Activated CD8-positive, alpha-beta T cell treated with anti-CD3 and anti-CD28 coated beads for 36 hours (primary cell): ENCODE measurements at regions not wholly inside any gene's neighbourhood (a gene's known extent, or its start where the extent isn't known, plus 50 kb on each side); places are given as distances from the start of the nearest gene placed in this dataset.

Experiments used
- ATAC-seq: fragments of 200-7000 bp; cut with Tn5 transposase; one replicate; pipeline ENCODE4 v1.10.0; 2021; ENCODE audit warnings: mild to moderate bottlenecking, moderate library complexity
- CTCF ChIA-PET: fragments of 350-600 bp; sonication (Branson Sonifier 250); formaldehyde crosslinking; loops from one replicate; lab custom pipeline; 2021; ENCODE audit warnings: antibody characterized with exemption; lab: Charles Lee
- POLR2A ChIA-PET: fragments of 350-600 bp; sonication (Branson Sonifier 250); formaldehyde crosslinking; loops from one replicate; lab custom pipeline; 2021; ENCODE audit warnings: antibody characterized with exemption; lab: Charles Lee
- DNase-seq: peaks from one replicate; pipeline ENCODE4 v3.0.0-alpha.2; 2020
- H3K27ac Mint-ChIP-seq: one replicate; pipeline ENCODE4 v1.8.0; 2021; ENCODE audit warnings: mild to moderate bottlenecking, mixed read lengths
- H3K27me3 Mint-ChIP-seq: one replicate; pipeline ENCODE4 v1.8.0; 2021; ENCODE audit warnings: mixed read lengths
- H3K36me3 Mint-ChIP-seq: one replicate; pipeline ENCODE4 v1.8.0; 2021; ENCODE audit warnings: low read depth, mixed read lengths
- H3K4me1 Mint-ChIP-seq: one replicate; pipeline ENCODE4 v1.8.0; 2021; ENCODE audit warnings: low read depth, mixed read lengths
- H3K4me3 Mint-ChIP-seq: one replicate; pipeline ENCODE4 v1.8.0; 2021; ENCODE audit warnings: mild to moderate bottlenecking, moderate library complexity, mixed read lengths
- H3K9me3 Mint-ChIP-seq: one replicate; pipeline ENCODE4 v1.8.0; 2021; ENCODE audit warnings: mixed read lengths
- intact Hi-C: fragments of 100-400 bp; cut with micrococcal nuclease; formaldehyde crosslinking; loops from one replicate; pipeline ENCODE4 v1.10.0; 2022
- TF ChIP-seq, protein P1 (sequence below): fragments of 200-600 bp; IDR thresholded peaks from one replicate; pipeline ENCODE4 v1.8.0; 2022; ENCODE audit warnings: antibody characterized with exemption, mild to moderate bottlenecking

DNA sequence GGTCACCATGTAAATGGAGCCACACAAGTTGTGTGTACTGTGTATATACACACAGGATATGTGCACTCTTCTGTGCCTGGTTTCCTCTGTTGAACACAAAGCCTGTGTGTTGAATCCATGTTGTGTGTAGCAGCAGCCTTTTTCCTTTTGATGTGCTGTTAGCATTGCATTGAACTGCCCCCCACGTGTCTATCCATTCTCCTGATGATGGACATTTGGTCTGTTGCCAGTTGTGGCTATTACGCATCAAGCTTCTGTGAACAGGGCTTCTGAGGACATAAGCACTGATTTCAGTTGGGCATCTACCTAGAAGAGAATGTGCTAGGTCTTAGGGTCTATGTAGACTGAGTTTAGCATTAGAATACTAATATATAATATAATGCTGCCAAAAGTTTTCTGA, 77.4 kb downstream of the LSM3 start:
- TF ChIP-seq, protein P1, sequence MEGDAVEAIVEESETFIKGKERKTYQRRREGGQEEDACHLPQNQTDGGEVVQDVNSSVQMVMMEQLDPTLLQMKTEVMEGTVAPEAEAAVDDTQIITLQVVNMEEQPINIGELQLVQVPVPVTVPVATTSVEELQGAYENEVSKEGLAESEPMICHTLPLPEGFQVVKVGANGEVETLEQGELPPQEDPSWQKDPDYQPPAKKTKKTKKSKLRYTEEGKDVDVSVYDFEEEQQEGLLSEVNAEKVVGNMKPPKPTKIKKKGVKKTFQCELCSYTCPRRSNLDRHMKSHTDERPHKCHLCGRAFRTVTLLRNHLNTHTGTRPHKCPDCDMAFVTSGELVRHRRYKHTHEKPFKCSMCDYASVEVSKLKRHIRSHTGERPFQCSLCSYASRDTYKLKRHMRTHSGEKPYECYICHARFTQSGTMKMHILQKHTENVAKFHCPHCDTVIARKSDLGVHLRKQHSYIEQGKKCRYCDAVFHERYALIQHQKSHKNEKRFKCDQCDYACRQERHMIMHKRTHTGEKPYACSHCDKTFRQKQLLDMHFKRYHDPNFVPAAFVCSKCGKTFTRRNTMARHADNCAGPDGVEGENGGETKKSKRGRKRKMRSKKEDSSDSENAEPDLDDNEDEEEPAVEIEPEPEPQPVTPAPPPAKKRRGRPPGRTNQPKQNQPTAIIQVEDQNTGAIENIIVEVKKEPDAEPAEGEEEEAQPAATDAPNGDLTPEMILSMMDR = no peak
- no peaks in the 10 kb centered on the region for H3K4me1 Mint-ChIP-seq
- intact Hi-C loops = no loop called here
- DNase-seq = no peak
- H3K27ac Mint-ChIP-seq = no peak overlapping the region
- no peaks in the 10 kb centered on the region for H3K36me3 Mint-ChIP-seq
- ChIA-PET CTCF (interaction anchor here (1.1 kb wide), 1 partner anchor 212 kb away, joined by 3 read pairs; no protein-coding TSS in a partner anchor), POLR2A (no interaction called here)
- no peaks in the 10 kb centered on the region for H3K27me3 Mint-ChIP-seq
- no peak for ATAC-seq
- H3K9me3 Mint-ChIP-seq = no peaks in the 10 kb centered on the region
- no peak overlapping the region for H3K4me3 Mint-ChIP-seq

DNA sequence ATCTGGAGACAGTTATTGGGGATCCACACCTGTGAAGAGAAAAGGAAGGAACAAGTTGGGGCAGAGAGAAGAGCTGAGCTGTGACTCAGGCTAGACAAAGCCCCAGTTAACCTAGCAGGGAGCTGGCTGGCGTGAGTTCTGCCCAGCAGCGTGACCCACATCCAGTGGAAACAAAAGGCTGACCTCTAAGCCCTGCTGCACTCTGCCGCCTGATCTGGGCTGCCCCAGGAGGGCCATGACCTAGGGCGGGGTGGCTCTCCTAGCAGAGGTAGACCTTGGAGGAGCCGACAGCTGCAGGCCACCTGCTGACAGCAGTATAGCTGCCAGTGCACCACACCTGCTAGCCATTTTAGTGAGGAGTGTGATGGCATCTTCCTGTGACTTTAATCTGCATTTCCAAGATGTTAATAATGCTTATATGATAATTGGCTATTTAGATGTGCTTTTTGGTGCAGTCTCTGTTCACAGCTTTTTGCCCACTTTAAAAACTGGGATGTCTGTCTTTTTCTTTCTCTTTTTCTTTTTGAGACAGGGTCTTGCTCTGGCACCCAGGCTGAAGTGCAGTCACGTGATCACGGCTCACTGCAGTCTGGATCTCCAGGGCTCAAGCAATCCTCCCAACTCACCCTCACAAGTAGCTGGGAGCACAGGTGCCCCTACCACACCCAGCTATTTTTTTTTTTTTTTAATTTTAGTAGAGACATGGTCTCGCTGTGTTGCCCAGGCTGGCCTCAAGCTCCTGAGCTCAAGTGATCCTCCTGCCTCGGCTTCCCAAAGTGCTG, 78.1 kb downstream of the LSM3 start:
- no peak overlapping the region for H3K4me3 Mint-ChIP-seq
- intact Hi-C loops = no loop called here
- ChIA-PET CTCF (interaction anchor here (0.7 to 1.9 kb wide), 4 partner anchors 9 to 212 kb away, joined by 3 to 5 read pairs (median 3); no protein-coding TSS in a partner anchor), POLR2A (no interaction called here)
- TF ChIP-seq, protein P1 = no peak
- no peak overlapping the region for H3K27ac Mint-ChIP-seq
- ATAC-seq = no peak
- H3K4me1 Mint-ChIP-seq = no peaks in the 10 kb centered on the region
- H3K9me3 Mint-ChIP-seq = no peaks in the 10 kb centered on the region
- no peaks in the 10 kb centered on the region for H3K27me3 Mint-ChIP-seq
- no peaks in the 10 kb centered on the region for H3K36me3 Mint-ChIP-seq
- no peak for DNase-seq

DNA sequence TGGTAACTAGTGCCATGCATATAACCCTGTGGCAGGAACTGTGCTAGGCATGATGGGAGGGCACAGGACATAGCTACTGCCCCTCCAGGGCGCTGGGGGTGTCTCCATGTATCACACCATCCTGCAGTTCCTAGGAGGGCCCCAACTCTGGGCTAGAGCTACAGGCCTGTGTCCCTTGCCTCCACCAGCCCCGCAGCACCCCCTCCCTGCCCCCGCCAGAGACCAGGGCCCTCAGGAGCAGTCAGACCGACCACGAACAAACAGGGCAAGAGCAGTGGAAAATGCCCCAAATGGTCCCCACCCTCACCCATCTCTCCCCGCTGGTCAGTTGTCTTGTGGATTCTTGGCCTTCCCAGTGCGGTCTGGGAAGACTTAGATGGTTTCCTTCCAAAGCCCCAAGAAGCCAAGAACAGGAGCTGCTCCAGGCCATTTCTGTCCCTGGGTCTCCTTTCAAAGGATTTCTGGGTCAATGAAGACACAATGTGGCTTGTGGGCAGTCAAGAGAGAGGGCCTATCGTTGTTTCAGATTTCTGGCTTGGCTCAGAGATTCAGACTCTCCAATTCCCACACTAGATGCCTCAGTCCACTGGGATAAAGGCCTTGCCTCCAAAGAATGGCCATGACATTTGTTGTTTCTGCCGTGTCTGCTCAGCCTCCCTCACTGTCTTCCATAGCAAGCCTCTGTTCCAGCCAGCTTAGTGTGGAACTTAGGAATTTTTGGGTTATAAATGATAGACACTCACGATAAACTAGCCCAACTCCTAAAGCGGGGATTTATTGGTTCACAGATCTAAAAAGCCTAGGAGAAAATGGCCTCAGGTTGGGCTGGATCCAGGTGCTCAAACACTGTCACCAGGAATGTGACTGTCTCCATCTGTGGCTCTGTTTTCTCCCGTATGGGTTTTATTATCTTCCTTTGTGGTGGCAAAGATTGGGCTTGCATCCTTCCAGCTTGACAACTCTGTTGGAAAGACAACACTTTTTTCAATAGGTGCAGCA, 80.6 kb downstream of the LSM3 start:
- DNase-seq (no peak), ATAC-seq (no peak)
- no peaks in the 10 kb centered on the region for H3K9me3 Mint-ChIP-seq
- no peaks in the 10 kb centered on the region for H3K36me3 Mint-ChIP-seq
- no peaks in the 10 kb centered on the region for H3K4me1 Mint-ChIP-seq
- TF ChIP-seq, protein P1 = no peak
- intact Hi-C loops = no loop called here
- no peaks in the 10 kb centered on the region for H3K27me3 Mint-ChIP-seq
- POLR2A ChIA-PET = interaction anchor here (0.5 kb wide), 1 partner anchor 80 kb away, joined by 3 read pairs; no protein-coding TSS in a partner anchor
- no peak overlapping the region for H3K4me3 Mint-ChIP-seq
- no peak overlapping the region for H3K27ac Mint-ChIP-seq
- CTCF ChIA-PET = interaction anchor here (1.1 to 1.9 kb wide), 3 partner anchors 55 to 208 kb away, joined by 3 to 5 read pairs (median 3); no protein-coding TSS in a partner anchor

DNA sequence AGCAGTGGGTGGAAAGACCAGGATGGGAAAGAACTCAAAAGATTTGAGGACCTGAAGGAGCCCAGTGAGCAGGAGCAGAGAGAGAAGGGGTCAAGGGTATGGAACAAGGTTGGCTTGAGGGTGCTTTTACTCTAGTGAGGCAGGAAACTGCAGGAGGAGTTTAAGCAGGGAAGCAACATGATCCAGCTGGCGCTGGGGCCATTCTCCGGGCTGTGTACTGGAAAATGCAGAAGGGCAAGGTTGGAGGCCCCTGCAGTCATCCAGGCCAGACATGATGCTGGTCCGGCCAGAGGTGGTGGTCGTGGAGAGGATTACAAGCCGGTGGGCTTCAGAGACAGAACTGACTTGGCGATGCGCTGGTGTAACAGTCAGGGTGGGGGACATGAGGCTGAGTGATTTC, 81.8 kb downstream of the LSM3 start:
- CTCF ChIA-PET = interaction anchor here (0.6 to 3.1 kb wide), 18 partner anchors 9 to 287 kb away, joined by 3 to 34 read pairs (median 4); partner anchors contain the start of gene LSM3
- no peaks in the 10 kb centered on the region for H3K36me3 Mint-ChIP-seq
- POLR2A ChIA-PET = no interaction called here
- intact Hi-C loops = loop anchor here (2.0 to 5.0 kb wide), 2 partner anchors 208 to 287 kb away; no protein-coding TSS in a partner anchor
- no peaks in the 10 kb centered on the region for H3K4me1 Mint-ChIP-seq
- TF ChIP-seq, protein P1 = no peak
- H3K4me3 Mint-ChIP-seq = no peak overlapping the region
- H3K9me3 Mint-ChIP-seq = no peaks in the 10 kb centered on the region
- H3K27ac Mint-ChIP-seq = no peak overlapping the region
- no peaks in the 10 kb centered on the region for H3K27me3 Mint-ChIP-seq
- ATAC-seq (no peak), DNase-seq (no peak)
